GM12873 (cell line): ENCODE measurements at regions not wholly inside any gene's neighbourhood (a gene's known extent, or its start where the extent isn't known, plus 50 kb on each side); places are given as distances from the start of the nearest gene placed in this dataset.

Experiments
- TF ChIP-seq, protein P1 (sequence below): IDR thresholded peaks from 2 replicates; pipeline ENCODE4 v1.5.1; 2012; ENCODE audit warnings: low read depth, mild to moderate bottlenecking, moderate library complexity, low read length, control low read depth; ENCODE audit not compliant: insufficient read depth; ENCODE audit errors: missing control alignments

DNA sequence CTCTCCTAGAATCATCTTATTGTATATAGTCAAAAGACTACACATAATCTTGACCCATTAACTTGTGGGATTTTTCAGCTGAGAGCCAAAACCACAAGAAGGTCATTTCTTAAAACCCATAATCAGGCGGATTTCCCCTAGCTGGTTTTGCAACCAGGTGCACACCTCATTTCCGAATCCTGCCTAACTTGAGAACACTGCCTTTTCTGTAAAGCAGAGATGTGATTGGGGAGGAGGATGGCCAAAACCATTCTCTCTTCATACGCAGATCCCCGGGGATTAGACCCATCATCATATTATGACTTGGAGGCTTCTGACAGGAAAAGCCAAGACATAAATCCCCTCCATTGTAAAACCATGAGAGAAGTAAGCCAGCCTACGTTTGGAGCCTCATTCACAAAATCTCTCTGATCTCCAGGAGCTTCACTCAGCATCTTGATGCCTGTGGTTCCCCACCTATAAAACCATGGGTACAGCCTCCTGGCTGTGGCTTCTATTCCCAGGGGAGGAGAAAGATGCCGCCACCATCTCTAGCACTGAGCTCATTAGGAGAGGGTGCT is 191.3 kb downstream of the KIF18A start:
- TF ChIP-seq, protein P1, sequence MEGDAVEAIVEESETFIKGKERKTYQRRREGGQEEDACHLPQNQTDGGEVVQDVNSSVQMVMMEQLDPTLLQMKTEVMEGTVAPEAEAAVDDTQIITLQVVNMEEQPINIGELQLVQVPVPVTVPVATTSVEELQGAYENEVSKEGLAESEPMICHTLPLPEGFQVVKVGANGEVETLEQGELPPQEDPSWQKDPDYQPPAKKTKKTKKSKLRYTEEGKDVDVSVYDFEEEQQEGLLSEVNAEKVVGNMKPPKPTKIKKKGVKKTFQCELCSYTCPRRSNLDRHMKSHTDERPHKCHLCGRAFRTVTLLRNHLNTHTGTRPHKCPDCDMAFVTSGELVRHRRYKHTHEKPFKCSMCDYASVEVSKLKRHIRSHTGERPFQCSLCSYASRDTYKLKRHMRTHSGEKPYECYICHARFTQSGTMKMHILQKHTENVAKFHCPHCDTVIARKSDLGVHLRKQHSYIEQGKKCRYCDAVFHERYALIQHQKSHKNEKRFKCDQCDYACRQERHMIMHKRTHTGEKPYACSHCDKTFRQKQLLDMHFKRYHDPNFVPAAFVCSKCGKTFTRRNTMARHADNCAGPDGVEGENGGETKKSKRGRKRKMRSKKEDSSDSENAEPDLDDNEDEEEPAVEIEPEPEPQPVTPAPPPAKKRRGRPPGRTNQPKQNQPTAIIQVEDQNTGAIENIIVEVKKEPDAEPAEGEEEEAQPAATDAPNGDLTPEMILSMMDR, result no peak

GRCh38 chr11:27914080-27914479 is 193.9 kb downstream of the KIF18A start:
- TF ChIP-seq, protein P1, result no peak

GRCh38 chr11:27913650-27914049 is 194.3 kb downstream of the KIF18A start:
- TF ChIP-seq, protein P1, result no peak

GRCh38 chr11:27912916-27913315 is 195.0 kb downstream of the KIF18A start:
- TF ChIP-seq, protein P1, result no peak

DNA sequence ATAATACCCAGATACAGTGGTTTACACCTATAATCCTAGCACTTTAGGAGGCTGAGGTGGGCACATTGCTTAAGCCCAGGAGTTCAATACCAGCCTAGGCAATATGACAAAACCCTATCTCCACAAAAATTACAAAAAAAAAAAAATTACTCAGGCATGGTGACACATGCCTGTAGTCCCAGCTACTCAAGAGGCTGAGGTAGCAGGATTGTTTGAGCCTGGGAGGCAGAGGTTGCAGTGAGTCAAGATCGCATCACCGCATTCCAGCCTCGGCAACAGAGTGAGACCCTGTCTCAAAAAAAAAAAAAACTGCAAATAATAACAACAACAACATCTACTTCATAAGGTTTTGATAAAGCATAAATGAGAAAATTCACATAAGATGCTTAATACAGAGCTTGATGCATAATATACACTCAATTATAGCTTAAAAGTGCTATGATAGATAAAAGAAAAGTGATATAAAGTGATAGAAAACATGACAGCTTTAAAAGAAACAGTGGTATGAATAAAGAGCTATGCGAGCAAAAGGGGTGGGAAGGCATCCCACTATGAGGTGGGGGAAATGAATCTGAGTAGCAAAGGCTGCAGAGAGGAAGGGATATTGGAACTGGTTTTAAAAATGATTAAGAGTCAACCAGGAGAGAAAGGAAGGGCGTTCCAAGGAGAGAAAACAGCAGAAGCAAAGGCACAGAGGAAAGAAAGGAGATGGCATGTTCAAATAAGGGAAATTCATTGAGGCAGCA is 197.6 kb downstream of the KIF18A start:
- TF ChIP-seq, protein P1, result no peak

DNA sequence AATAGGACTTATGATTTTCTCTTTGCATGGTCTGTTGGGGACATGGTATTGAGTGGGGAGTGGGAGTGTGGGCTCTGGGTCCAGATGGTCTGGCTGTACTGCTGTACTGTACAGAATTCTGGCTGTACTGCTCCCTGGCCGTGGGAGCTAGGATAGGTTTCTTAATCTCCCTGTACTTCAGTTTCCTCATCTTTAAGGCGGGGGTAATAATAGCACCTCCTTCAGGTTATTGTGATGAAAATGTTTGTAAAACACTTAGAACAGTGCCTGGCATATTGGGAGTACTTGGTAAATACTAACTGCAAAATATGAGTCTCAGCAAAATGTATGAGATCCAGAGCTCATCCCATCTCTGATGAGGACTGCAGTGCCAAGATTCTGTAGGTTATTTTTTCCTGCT is 198.6 kb downstream of the KIF18A start:
- TF ChIP-seq, protein P1, result no peak

DNA sequence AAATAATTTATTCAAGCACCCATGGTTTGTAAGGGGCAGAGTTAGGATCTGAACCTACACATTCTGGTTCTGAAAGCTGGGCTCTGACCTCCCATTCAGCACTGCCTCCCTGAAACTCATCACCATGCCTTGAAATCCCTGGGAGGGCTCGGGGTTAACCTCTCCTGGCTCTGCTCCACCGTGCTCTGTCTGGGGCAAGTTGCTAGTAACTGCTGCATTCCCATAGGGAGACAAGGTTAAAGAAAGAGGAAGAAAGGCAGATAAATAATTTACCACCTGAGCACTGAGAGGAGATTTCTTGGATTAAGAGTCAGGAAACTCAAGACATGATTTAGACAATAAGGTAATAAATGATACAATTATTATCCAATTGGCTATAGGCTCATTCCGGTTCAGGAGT is 199.3 kb downstream of the KIF18A start:
- TF ChIP-seq, protein P1, result no peak
